H1 (cell line): ENCODE measurements at regions not wholly inside any gene's neighbourhood (a gene's known extent, or its start where the extent isn't known, plus 50 kb on each side); places are given as distances from the start of the nearest gene placed in this dataset.
A peak's percentile ranks its signal among the peaks of the same experiment; 100 is the strongest.

Experiments used
- CTCF ChIA-PET: fragments of 300-600 bp; sonication (Branson Sonifier 250); formaldehyde crosslinking; loops from one replicate; lab custom pipeline; 2021; ENCODE audit not compliant: partially characterized antibody; lab: Charles Lee
- POLR2A ChIA-PET: fragments of 300-600 bp; sonication (Branson Sonifier 250); formaldehyde crosslinking; loops from one replicate; lab custom pipeline; 2021; ENCODE audit warnings: inconsistent platforms; ENCODE audit not compliant: partially characterized antibody; lab: Charles Lee
- DNase-seq, 2 experiments: peaks; one replicate each; pipeline versions ENCODE4 v3.0.0 to v3.0.0-alpha.2; 2010 to 2022; ENCODE audit warnings: low spot score in 2 of 2, low read depth in 1 of 2, mixed read lengths in 1 of 2
- FAIRE-seq: peaks from 2 replicates; lab custom pipeline; 2011; peaks lifted over from hg19 to GRCh38; lab: Jason Lieb, UNC
- H2AFZ ChIP-seq: 2 replicates; pipeline ENCODE4 v1.8.1; 2012; ENCODE audit warnings: low read length, inconsistent platforms
- H2AK5ac ChIP-seq: 2 replicates; pipeline ENCODE4 v1.6.1; 2013; ENCODE audit warnings: low read depth, low read length
- H2BK120ac ChIP-seq: replicated peaks from 2 replicates; pipeline ENCODE3; 2013; ENCODE audit warnings: low read depth, low read length, inconsistent platforms
- H2BK12ac ChIP-seq: 2 replicates; pipeline ENCODE4 v1.6.1; 2013; ENCODE audit warnings: low read depth, low read length
- H2BK15ac ChIP-seq: 2 replicates; pipeline ENCODE4 v1.6.1; 2013; ENCODE audit warnings: low read length
- H2BK20ac ChIP-seq: 2 replicates; pipeline ENCODE4 v1.6.1; 2013; ENCODE audit warnings: low read length
- H2BK5ac ChIP-seq: 2 replicates; pipeline ENCODE4 v1.6.1; 2013; ENCODE audit warnings: low read depth, low read length
- H3K14ac ChIP-seq: 2 replicates; pipeline ENCODE4 v1.6.1; 2013; ENCODE audit warnings: inconsistent platforms; ENCODE audit not compliant: insufficient read length
- H3K18ac ChIP-seq: 2 replicates; pipeline ENCODE4 v1.6.1; 2013; ENCODE audit warnings: low read length; ENCODE audit errors: extremely low read depth
- H3K23ac ChIP-seq: 2 replicates; pipeline ENCODE4 v1.6.1; 2013; ENCODE audit warnings: inconsistent platforms; ENCODE audit not compliant: insufficient read length
- H3K23me2 ChIP-seq: 2 replicates; pipeline ENCODE4 v1.6.1; 2013; ENCODE audit warnings: low read depth, low read length
- H3K27ac ChIP-seq: 2 replicates; pipeline ENCODE4 v1.6.1; 2011; ENCODE audit warnings: low read depth, low read length, inconsistent platforms
- H3K27me3 ChIP-seq, 4 experiments: replicated peaks in 1 of 4; 1 replicate in 1 of 4; 2 replicates in 3 of 4; pipeline versions ENCODE4 v1.6.1 to v1.8.1; 2011 to 2013; ENCODE audit warnings: low read length in 3 of 4, mild to moderate bottlenecking in 3 of 4, inconsistent platforms in 2 of 4, mixed read lengths in 2 of 4, moderate library complexity in 1 of 4; ENCODE audit not compliant: control insufficient read depth in 3 of 4, insufficient read depth in 3 of 4; ENCODE audit errors: extremely low read depth in 1 of 4
- H3K36me3 ChIP-seq, 4 experiments: 2 replicates each; pipeline versions ENCODE4 v1.6.1 to v1.8.1; 2011 to 2013; ENCODE audit warnings: mild to moderate bottlenecking in 4 of 4, low read length in 3 of 4, moderate library complexity in 2 of 4, control low read depth in 1 of 4, inconsistent platforms in 1 of 4; ENCODE audit not compliant: insufficient read depth in 4 of 4, control insufficient read depth in 2 of 4
- H3K4ac ChIP-seq: replicated peaks from 2 replicates; pipeline ENCODE3; 2013; ENCODE audit warnings: low read length, low read depth, mixed read lengths, inconsistent platforms; ENCODE audit not compliant: insufficient read length
- H3K4me1 ChIP-seq, 4 experiments: replicated peaks in 1 of 4; 1 replicate in 1 of 4; 2 replicates in 3 of 4; pipeline versions ENCODE4 v1.6.1 to v1.8.1; 2011 to 2013; ENCODE audit warnings: low read length in 3 of 4, inconsistent platforms in 2 of 4, mixed read lengths in 1 of 4; ENCODE audit not compliant: insufficient read depth in 4 of 4, control insufficient read depth in 3 of 4
- H3K4me2 ChIP-seq, 2 experiments: 2 replicates each; pipeline versions ENCODE4 v1.6.1 to v1.8.1; 2011 to 2013; ENCODE audit warnings: low read depth in 2 of 2, low read length in 2 of 2, control low read depth in 1 of 2, inconsistent platforms in 1 of 2, mild to moderate bottlenecking in 1 of 2; ENCODE audit not compliant: insufficient read depth in 1 of 2
- H3K4me3 ChIP-seq, 4 experiments: fragments of 200-600, 300-600 bp in 1 of 4; sonication (generic), shearing (Covaris generic), sonication (Bioruptor Twin) in 1 of 4; 2 replicates each; pipeline versions ENCODE4 v1.5.1 to v1.8.1; 2011 to 2016; ENCODE audit warnings: low read length in 4 of 4, low read depth in 3 of 4, control low read depth in 2 of 4, inconsistent platforms in 2 of 4, mild to moderate bottlenecking in 2 of 4, mixed read lengths in 1 of 4, moderate library complexity in 1 of 4; ENCODE audit not compliant: insufficient read depth in 2 of 4; ENCODE audit errors: extremely low read depth in 1 of 4
- H3K56ac ChIP-seq: replicated peaks from 2 replicates; pipeline ENCODE3; 2013; ENCODE audit warnings: low read depth, mild to moderate bottlenecking, mixed read lengths, low read length, inconsistent platforms; ENCODE audit not compliant: insufficient read length
- H3K79me1 ChIP-seq: 2 replicates; pipeline ENCODE4 v1.6.1; 2013; ENCODE audit warnings: low read depth, low read length, control low read depth
- H3K79me2 ChIP-seq, 2 experiments: 2 replicates each; pipeline versions ENCODE4 v1.6.1 to v1.8.1; 2012 to 2013; ENCODE audit warnings: low read length in 2 of 2, mild to moderate bottlenecking in 2 of 2, inconsistent platforms in 1 of 2; ENCODE audit not compliant: insufficient read depth in 2 of 2, control insufficient read depth in 1 of 2
- H3K9ac ChIP-seq, 4 experiments: replicated peaks in 1 of 4; 1 replicate in 1 of 4; 2 replicates in 3 of 4; pipeline versions ENCODE4 v1.6.1 to v1.8.1; 2011 to 2013; ENCODE audit warnings: low read depth in 3 of 4, low read length in 3 of 4, control low read depth in 2 of 4, mild to moderate bottlenecking in 2 of 4, moderate library complexity in 2 of 4, inconsistent platforms in 1 of 4; ENCODE audit errors: extremely low read depth in 1 of 4
- H3K9me3 ChIP-seq, 2 experiments: 2 replicates each; pipeline versions ENCODE4 v1.6.1 to v1.8.1; 2012 to 2013; ENCODE audit warnings: mild to moderate bottlenecking in 2 of 2, moderate library complexity in 2 of 2, control low read depth in 1 of 2, inconsistent platforms in 1 of 2, low read depth in 1 of 2, low read length in 1 of 2, mixed read lengths in 1 of 2; ENCODE audit not compliant: insufficient read depth in 2 of 2
- H4K20me1 ChIP-seq, 2 experiments: replicated peaks in 1 of 2; 2 replicates each; pipeline versions ENCODE3 to v1.8.1; 2011 to 2013; ENCODE audit warnings: inconsistent platforms in 2 of 2, low read length in 2 of 2, mild to moderate bottlenecking in 1 of 2; ENCODE audit not compliant: insufficient read depth in 2 of 2, control insufficient read depth in 1 of 2
- H4K5ac ChIP-seq: 2 replicates; pipeline ENCODE4 v1.6.1; 2013; ENCODE audit warnings: low read length, low read depth, mixed read lengths, inconsistent platforms; ENCODE audit not compliant: insufficient read length
- H4K8ac ChIP-seq: 2 replicates; pipeline ENCODE4 v1.8.0; 2013; ENCODE audit warnings: mild to moderate bottlenecking, moderate library complexity, low read length, inconsistent platforms; ENCODE audit not compliant: insufficient read depth; ENCODE audit errors: extremely low read depth
- H4K91ac ChIP-seq: replicated peaks from 2 replicates; pipeline ENCODE3; 2013; ENCODE audit warnings: low read length, mixed read lengths, inconsistent platforms; ENCODE audit not compliant: insufficient read length
- NRF1 ChIP-seq: IDR thresholded peaks from 2 replicates; pipeline ENCODE4 v1.6.1; 2011; ENCODE audit warnings: mild to moderate bottlenecking, low read depth, low read length, improper control_type of control experiment
- TEAD4 ChIP-seq: IDR thresholded peaks from 2 replicates; pipeline ENCODE4 v1.6.1; 2012; ENCODE audit warnings: low read depth, low read length, inconsistent platforms, mixed read lengths
- WGBS, 2 experiments: shearing (Covaris generic) in 1 of 2; methylation state at CpG; one replicate each; pipeline versions ENCODE4 v1.1.6 to v1.1.7; 2013 to 2015; ENCODE audit warnings: low lambda C conversion rate in 2 of 2, mixed read lengths in 2 of 2, inconsistent platforms in 1 of 2, low coverage in 1 of 2, missing lambda C conversion rate in 1 of 2; ENCODE audit not compliant: insufficient replicate concordance in 2 of 2, insufficient coverage in 1 of 2, insufficient read length in 1 of 2; ENCODE audit errors: extremely low coverage in 1 of 2, missing lambda C conversion rate in 1 of 2; 5-methylcytosine and 5-hydroxymethylcytosine counted together

DNA sequence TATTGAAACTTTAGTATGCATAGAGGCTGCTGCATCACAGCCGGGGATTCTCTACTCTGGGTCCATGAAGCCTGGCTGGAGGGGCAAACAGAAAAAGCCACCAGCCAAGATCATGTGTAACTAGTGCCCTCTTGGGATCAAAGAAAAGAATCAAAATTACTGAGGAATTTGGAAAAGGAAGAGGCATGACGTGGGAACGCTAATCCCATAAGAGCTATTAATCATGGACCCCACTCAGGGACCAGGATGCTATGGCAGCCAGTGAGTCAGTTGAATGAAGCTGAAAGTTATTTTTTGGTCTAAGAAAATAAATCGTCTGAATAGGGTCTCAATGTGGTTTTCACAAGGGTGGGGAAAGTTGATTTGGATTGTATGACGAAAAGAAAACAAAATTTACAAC lies 1165.1 kb downstream of the ROBO2 start:
- no peaks in the 10 kb centered on the region for H3K36me3 ChIP-seq
- H4K5ac ChIP-seq = no peak overlapping the region
- H3K14ac ChIP-seq = no peak overlapping the region
- DNase-seq (no peak), FAIRE-seq (peak; percentile 48)
- no peaks in the 10 kb centered on the region for H3K23me2 ChIP-seq
- WGBS, 2 experiments = 82% methylated on average over 5 of the region's 5 CpGs; no CpG with 5 or more reads in 1 of the 2 experiments
- no peak overlapping the region for H2BK12ac ChIP-seq
- H2BK5ac ChIP-seq = no peak overlapping the region
- H4K20me1 ChIP-seq = no peaks in the 10 kb centered on the region
- no peak overlapping the region for H3K18ac ChIP-seq
- no peaks in the 10 kb centered on the region for H3K9me3 ChIP-seq
- ChIA-PET CTCF (interaction anchor here (1.0 kb wide), 2 partner anchors 9 to 427 kb away, joined by 3 read pairs; no protein-coding TSS in a partner anchor), POLR2A (no interaction called here)
- H3K4me3 ChIP-seq = no peak overlapping the region
- H3K4ac ChIP-seq = no peak overlapping the region
- H4K91ac ChIP-seq = no peak overlapping the region
- H2BK15ac ChIP-seq = no peak overlapping the region
- H3K79me2 ChIP-seq = no peaks in the 10 kb centered on the region
- no peak overlapping the region for H3K9ac ChIP-seq
- no peak overlapping the region for H2BK120ac ChIP-seq
- H4K8ac ChIP-seq = no peak overlapping the region
- H3K27me3 ChIP-seq = no peaks in the 10 kb centered on the region
- H3K79me1 ChIP-seq = no peaks in the 10 kb centered on the region
- H3K23ac ChIP-seq = no peak overlapping the region
- H2BK20ac ChIP-seq = no peak overlapping the region
- no peaks in the 10 kb centered on the region for H3K4me1 ChIP-seq
- no peak overlapping the region for H3K56ac ChIP-seq
- H2AFZ ChIP-seq = no peak overlapping the region
- no peak overlapping the region for H3K27ac ChIP-seq
- no peak overlapping the region for H2AK5ac ChIP-seq
- no peak overlapping the region for H3K4me2 ChIP-seq
- 0 out of 2 replicates have a peak, but pooled peaks have one; percentile 10 for TF ChIP-seq TEAD4
- no peak for TF ChIP-seq NRF1
